SK-N-MC (cell line): ENCODE measurements at regions not wholly inside any gene's neighbourhood (a gene's known extent, or its start where the extent isn't known, plus 50 kb on each side); places are given as distances from the start of the nearest gene placed in this dataset.

Experiments used
- EZH2 ChIP-seq: fragments of 200-600 bp; sonication (generic); IDR thresholded peaks from one replicate; pipeline ENCODE4 v1.6.1; 2017; ENCODE audit warnings: antibody characterized with exemption
- POLR2AphosphoS5 ChIP-seq: IDR thresholded peaks from 2 replicates; pipeline ENCODE4 v1.6.1; 2012; ENCODE audit warnings: mild to moderate bottlenecking, low read depth, low read length, borderline replicate concordance

DNA sequence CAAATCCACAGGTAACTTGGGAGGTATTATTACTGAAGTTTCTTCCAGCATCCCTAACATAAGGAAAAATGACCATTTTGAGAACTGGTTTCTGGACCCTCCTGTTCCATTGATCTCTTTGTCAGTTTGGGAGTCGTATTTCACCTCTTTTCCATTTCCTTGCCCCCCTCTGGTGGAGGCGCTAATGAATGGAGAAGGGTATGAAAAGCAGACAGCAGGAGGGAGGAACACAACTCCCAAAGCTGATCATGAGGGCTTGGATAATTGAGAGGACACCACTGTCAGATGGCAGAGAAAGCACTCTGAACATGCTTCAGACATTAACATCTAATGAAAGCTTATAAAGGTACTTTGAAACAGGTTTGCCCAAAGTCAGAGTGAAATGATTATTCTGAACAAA lies 56.6 kb upstream of the TLK1 start:
- TF ChIP-seq EZH2 (no peak), POLR2AphosphoS5 (no peak)
